ENCODE measurements at regions not wholly inside any gene's neighbourhood (a gene's known extent, or its start where the extent isn't known, plus 50 kb on each side); places are given as distances from the start of the nearest gene placed in this dataset.

DNA sequence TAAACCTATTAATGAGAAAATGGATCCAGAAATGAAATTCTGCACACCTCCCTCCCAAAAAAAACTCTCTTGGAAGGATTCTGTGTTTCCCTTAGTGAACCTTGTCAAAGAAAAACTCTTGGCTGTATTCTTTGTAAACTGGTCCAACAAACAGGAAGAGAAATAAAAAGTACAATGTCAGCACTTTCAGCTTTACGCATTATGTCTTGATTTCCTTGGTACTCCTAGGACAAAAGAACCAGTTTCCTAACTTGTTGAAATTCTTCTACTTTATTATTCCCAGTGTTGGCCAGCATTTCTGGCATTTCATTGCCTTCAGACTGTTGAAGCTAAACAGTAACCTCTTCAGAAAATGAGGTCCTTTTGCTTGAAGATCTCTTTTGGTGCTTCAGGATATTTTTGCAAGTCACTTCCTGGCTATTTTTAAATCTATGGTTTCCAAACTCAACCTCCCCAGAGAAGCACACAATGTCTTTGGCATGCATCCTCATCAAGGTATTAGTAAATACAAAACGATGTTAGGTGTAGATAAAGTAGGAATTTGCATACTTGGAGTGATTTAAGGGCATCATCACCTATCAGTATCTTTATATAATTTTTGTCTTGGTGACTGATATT, 342.7 kb downstream of the AASDHPPT start:
- TF ChIP-seq, protein P1, sequence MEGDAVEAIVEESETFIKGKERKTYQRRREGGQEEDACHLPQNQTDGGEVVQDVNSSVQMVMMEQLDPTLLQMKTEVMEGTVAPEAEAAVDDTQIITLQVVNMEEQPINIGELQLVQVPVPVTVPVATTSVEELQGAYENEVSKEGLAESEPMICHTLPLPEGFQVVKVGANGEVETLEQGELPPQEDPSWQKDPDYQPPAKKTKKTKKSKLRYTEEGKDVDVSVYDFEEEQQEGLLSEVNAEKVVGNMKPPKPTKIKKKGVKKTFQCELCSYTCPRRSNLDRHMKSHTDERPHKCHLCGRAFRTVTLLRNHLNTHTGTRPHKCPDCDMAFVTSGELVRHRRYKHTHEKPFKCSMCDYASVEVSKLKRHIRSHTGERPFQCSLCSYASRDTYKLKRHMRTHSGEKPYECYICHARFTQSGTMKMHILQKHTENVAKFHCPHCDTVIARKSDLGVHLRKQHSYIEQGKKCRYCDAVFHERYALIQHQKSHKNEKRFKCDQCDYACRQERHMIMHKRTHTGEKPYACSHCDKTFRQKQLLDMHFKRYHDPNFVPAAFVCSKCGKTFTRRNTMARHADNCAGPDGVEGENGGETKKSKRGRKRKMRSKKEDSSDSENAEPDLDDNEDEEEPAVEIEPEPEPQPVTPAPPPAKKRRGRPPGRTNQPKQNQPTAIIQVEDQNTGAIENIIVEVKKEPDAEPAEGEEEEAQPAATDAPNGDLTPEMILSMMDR (IDR thresholded peaks at IDR 0.05; ENCODE audit: extremely low read depth, insufficient read depth, missing control alignments): no peak
- in situ Hi-C loops (cut with MboI; ENCODE audit: low pct_unique_long_range_greater_than_20kb, low sequenced_read_pairs, unreplicated experiment): no loop called here
- no peak for DNase-seq (ENCODE audit: low spot score)

DNA sequence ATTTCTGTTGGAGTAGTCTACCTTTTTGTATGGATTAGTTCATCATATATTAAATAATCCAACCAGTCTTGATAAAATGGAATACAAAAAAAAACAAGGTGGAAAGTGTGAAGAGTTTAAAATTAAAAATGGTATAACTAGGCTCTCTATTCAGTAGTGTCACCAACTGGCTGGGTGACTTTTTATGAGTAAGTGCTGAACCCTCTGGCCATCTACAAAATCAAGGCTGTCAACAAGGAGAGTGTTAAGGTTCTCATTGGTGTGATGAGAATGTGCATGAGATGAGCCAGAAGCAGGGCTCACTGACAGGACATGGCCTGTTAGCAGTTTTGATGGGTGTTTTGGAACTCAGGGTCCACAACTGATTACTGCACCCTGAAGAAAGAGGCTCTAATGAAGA, 343.2 kb downstream of the AASDHPPT start:
- DNase-seq (ENCODE audit: low spot score): no peak
- in situ Hi-C loops (cut with MboI; ENCODE audit: low pct_unique_long_range_greater_than_20kb, low sequenced_read_pairs, unreplicated experiment): no loop called here
- TF ChIP-seq, protein P1 (IDR thresholded peaks at IDR 0.05; ENCODE audit: extremely low read depth, insufficient read depth, missing control alignments): no peak

DNA sequence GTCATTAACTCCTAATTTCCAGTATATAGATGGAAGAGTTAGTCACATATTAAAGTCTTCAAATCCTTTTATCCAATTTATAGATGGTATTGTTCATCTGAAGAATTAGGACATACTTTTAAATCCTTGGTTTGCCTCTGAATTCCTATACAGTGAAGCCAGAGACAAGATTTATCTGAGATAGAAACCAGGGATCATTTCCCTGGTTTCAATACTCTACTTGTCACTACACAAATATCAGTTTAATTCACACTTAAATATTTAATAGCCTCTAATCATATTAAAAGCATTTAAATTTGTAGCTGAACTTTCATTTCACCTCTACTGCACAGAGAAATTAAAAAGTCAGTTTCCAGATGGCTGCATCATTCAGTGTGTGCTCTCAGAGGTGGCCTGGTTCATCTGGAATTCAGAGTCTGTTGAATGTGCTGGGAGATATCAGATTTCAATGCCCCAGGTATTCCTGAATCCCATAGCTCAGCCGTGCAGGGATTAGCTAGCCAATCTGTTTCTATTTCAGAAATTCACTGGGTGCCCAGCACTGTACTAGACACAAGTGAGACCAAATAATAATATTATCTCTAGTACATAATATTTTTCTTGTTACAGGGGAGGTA, 344.3 kb downstream of the AASDHPPT start:
- no peak for DNase-seq (ENCODE audit: low spot score)
- in situ Hi-C loops (cut with MboI; ENCODE audit: low pct_unique_long_range_greater_than_20kb, low sequenced_read_pairs, unreplicated experiment): no loop called here
- TF ChIP-seq, protein P1 (IDR thresholded peaks at IDR 0.05; ENCODE audit: extremely low read depth, insufficient read depth, missing control alignments): no peak

DNA sequence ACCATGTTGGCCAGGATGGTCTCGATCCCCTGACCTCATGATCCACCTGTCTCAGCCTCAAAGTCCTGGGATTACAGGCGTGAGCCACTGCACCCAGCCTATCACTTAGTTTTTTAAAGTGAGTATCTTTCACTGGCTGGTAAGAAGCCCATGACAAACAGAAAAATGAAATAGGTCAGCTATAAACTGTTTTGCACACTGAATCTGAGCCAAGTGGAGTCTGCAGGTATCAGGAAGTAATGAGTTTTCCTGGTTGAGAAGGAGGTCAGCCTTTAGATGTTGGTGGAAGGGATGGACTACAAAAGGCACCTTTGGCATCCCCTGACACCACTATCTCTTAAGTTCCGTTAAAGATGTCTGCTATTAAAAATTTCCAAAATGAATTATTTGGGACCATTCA, 345.1 kb downstream of the AASDHPPT start:
- DNase-seq (ENCODE audit: low spot score): no peak
- in situ Hi-C loops (cut with MboI; ENCODE audit: low pct_unique_long_range_greater_than_20kb, low sequenced_read_pairs, unreplicated experiment): no loop called here
- TF ChIP-seq, protein P1 (IDR thresholded peaks at IDR 0.05; ENCODE audit: extremely low read depth, insufficient read depth, missing control alignments): no peak

DNA sequence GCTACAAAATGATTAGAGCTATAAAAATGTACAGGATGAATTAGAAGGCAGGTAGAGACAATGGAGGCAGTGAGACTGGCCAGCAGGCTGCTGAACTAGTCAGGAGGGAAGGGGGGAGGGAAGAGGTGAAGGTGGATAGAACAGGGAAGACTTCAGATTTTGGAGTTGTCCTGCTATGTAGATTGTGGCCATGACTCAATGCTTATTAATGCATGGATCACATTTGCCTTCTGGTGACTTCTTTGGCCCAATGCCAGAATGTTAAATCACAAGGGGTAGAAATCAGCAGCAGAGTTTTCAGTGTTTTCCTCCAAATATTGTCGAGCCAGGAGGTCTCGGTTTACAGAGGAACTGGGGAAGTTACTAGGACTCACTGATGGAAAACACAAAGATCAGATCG, 346.6 kb downstream of the AASDHPPT start:
- TF ChIP-seq, protein P1 (IDR thresholded peaks at IDR 0.05; ENCODE audit: extremely low read depth, insufficient read depth, missing control alignments): no peak
- in situ Hi-C loops (cut with MboI; ENCODE audit: low pct_unique_long_range_greater_than_20kb, low sequenced_read_pairs, unreplicated experiment): no loop called here
- DNase-seq (ENCODE audit: low spot score): no peak

DNA sequence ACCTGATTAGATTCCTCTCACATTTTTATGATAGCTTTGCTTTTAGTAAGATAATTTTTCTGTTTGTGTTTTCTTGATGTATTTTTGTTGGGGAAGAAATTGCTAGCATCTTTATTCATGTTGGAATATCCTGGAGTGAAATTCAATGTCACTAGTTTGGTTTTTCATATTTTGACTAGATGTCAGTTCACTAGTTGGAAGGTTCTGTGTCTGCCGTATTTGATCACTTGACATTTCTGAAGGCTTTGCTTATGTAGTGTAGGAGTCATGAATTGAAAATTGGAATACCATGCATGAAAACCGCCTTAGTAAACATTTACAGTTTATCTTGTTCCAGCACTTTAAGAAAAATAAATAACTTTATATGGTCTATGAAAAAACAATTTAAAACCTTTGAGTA, 348.4 kb downstream of the AASDHPPT start:
- in situ Hi-C loops (cut with MboI; ENCODE audit: low pct_unique_long_range_greater_than_20kb, low sequenced_read_pairs, unreplicated experiment): no loop called here

More for the DNA sequence above, 348.4 kb downstream of the AASDHPPT start:
- no peak for DNase-seq (ENCODE audit: low spot score)
- TF ChIP-seq, protein P1 (IDR thresholded peaks at IDR 0.05; ENCODE audit: extremely low read depth, insufficient read depth, missing control alignments): no peak
